ENCODE measurements at regions not wholly inside any gene's neighbourhood (a gene's known extent, or its start where the extent isn't known, plus 50 kb on each side); places are given as distances from the start of the nearest gene placed in this dataset.
A peak's percentile ranks its signal among the peaks of the same experiment; 100 is the strongest.
"Not testable (repeated sequence)": the region's sequence is repeated elsewhere in the genome, so short reads cannot be mapped to it uniquely, and the experiment has no call there.

GRCh38 chr11:87764075-87764474 lies 411.2 kb downstream of the RAB38 start:
- DNase-seq; H3K27me3 Mint-ChIP-seq; H3K9me3 Mint-ChIP-seq; H3K4me3 Mint-ChIP-seq; POLR2A ChIA-PET; H3K27ac Mint-ChIP-seq; H3K36me3 Mint-ChIP-seq (ENCODE audit: low read depth); H3K4me1 Mint-ChIP-seq; CTCF ChIA-PET: not testable (repeated sequence)

- ChIA-PET CTCF (no interaction called here), POLR2A (no interaction called here)
- H3K4me3 Mint-ChIP-seq: no peak overlapping the region
- no peaks in the 10 kb centered on the region for H3K36me3 Mint-ChIP-seq (ENCODE audit: low read depth)
- no peaks in the 10 kb centered on the region for H3K4me1 Mint-ChIP-seq
- no peak overlapping the region for H3K27ac Mint-ChIP-seq
- DNase-seq: no peak
- no peaks in the 10 kb centered on the region for H3K9me3 Mint-ChIP-seq
- no peaks in the 10 kb centered on the region for H3K27me3 Mint-ChIP-seq
Measured at GRCh38 chr11:87754685-87755084, 420.6 kb downstream of the RAB38 start.

- Mint-ChIP-seq H3K36me3 (ENCODE audit: low read depth) (no peaks in the 10 kb centered on the region), H3K27me3 (no peaks in the 10 kb centered on the region), H3K4me1 (no peaks in the 10 kb centered on the region), H3K4me3 (no peak overlapping the region), H3K9me3 (no peaks in the 10 kb centered on the region), H3K27ac (no peak overlapping the region)
- DNase-seq: no peak
- ChIA-PET CTCF (no interaction called here), POLR2A (no interaction called here)
Measured at GRCh38 chr11:87753143-87753542, 422.1 kb downstream of the RAB38 start.

GRCh38 chr11:87743007-87743406 lies 432.2 kb downstream of the RAB38 start:
- POLR2A ChIA-PET: no interaction called here
- no peak overlapping the region for H3K4me3 Mint-ChIP-seq
- H3K9me3 Mint-ChIP-seq: no peaks in the 10 kb centered on the region
- H3K27me3 Mint-ChIP-seq: no peaks in the 10 kb centered on the region
- H3K36me3 Mint-ChIP-seq (ENCODE audit: low read depth): no peaks in the 10 kb centered on the region
- DNase-seq: no peak
- no peaks in the 10 kb centered on the region for H3K4me1 Mint-ChIP-seq
- CTCF ChIA-PET: no interaction called here
- H3K27ac Mint-ChIP-seq: no peak overlapping the region

- Mint-ChIP-seq H3K4me3 (no peak overlapping the region), H3K36me3 (ENCODE audit: low read depth) (no peaks in the 10 kb centered on the region), H3K27ac (no peak overlapping the region), H3K9me3 (no peaks in the 10 kb centered on the region), H3K27me3 (no peaks in the 10 kb centered on the region), H3K4me1 (no peaks in the 10 kb centered on the region)
- POLR2A ChIA-PET: no interaction called here
- no peak for DNase-seq
- CTCF ChIA-PET: no interaction called here
Measured at GRCh38 chr11:87740968-87741367, 434.3 kb downstream of the RAB38 start.

- DNase-seq: no peak
- CTCF ChIA-PET: no interaction called here
- Mint-ChIP-seq H3K4me3 (no peak overlapping the region), H3K36me3 (ENCODE audit: low read depth) (no peaks in the 10 kb centered on the region), H3K27me3 (no peaks in the 10 kb centered on the region), H3K27ac (no peak overlapping the region), H3K9me3 (no peaks in the 10 kb centered on the region), H3K4me1 (no peaks in the 10 kb centered on the region)
- POLR2A ChIA-PET: no interaction called here
Measured at GRCh38 chr11:87740451-87740850, 434.8 kb downstream of the RAB38 start.

- Mint-ChIP-seq H3K27ac (no peak overlapping the region), H3K4me3 (no peak overlapping the region), H3K27me3 (no peaks in the 10 kb centered on the region), H3K9me3 (no peaks in the 10 kb centered on the region), H3K4me1 (no peaks in the 10 kb centered on the region), H3K36me3 (ENCODE audit: low read depth) (no peaks in the 10 kb centered on the region)
- no peak for DNase-seq
- ChIA-PET CTCF (no interaction called here), POLR2A (no interaction called here)
Measured at GRCh38 chr11:87739766-87740165, 435.5 kb downstream of the RAB38 start.

GRCh38 chr11:87739261-87739660 lies 436.0 kb downstream of the RAB38 start:
- Mint-ChIP-seq H3K27me3 (no peaks in the 10 kb centered on the region), H3K4me3 (no peak overlapping the region), H3K4me1 (no peaks in the 10 kb centered on the region), H3K9me3 (no peaks in the 10 kb centered on the region), H3K27ac (no peak overlapping the region), H3K36me3 (ENCODE audit: low read depth) (no peaks in the 10 kb centered on the region)
- no peak for DNase-seq
- POLR2A ChIA-PET: no interaction called here
- CTCF ChIA-PET: no interaction called here

GRCh38 chr11:87736928-87737327 lies 438.3 kb downstream of the RAB38 start:
- H3K27ac Mint-ChIP-seq: no peak overlapping the region
- H3K4me3 Mint-ChIP-seq: no peak overlapping the region
- no peaks in the 10 kb centered on the region for H3K9me3 Mint-ChIP-seq
- ChIA-PET POLR2A (no interaction called here), CTCF (interaction anchor here (1.2 kb wide), 1 partner anchor 14 kb away, joined by 3 read pairs; no protein-coding TSS in a partner anchor)
- DNase-seq: no peak
- H3K36me3 Mint-ChIP-seq (ENCODE audit: low read depth): no peaks in the 10 kb centered on the region
- H3K27me3 Mint-ChIP-seq: no peaks in the 10 kb centered on the region
- H3K4me1 Mint-ChIP-seq: no peaks in the 10 kb centered on the region

GRCh38 chr11:87726506-87726905 lies 448.7 kb downstream of the RAB38 start:
- Mint-ChIP-seq H3K9me3 (no peaks in the 10 kb centered on the region), H3K4me3 (no peak overlapping the region), H3K36me3 (ENCODE audit: low read depth) (no peaks in the 10 kb centered on the region), H3K27me3 (no peaks in the 10 kb centered on the region), H3K27ac (no peak overlapping the region), H3K4me1 (no peaks in the 10 kb centered on the region)
- ChIA-PET CTCF (no interaction called here), POLR2A (no interaction called here)
- no peak for DNase-seq

GRCh38 chr11:87724358-87724757 lies 450.9 kb downstream of the RAB38 start:
- ChIA-PET POLR2A (no interaction called here), CTCF (interaction anchor here (1.6 to 1.8 kb wide), 2 partner anchors 10 to 828 kb away, joined by 4 to 5 read pairs; no protein-coding TSS in a partner anchor)
- Mint-ChIP-seq H3K4me3 (no peak overlapping the region), H3K27ac (no peak overlapping the region), H3K27me3 (no peaks in the 10 kb centered on the region), H3K36me3 (ENCODE audit: low read depth) (no peaks in the 10 kb centered on the region), H3K4me1 (no peaks in the 10 kb centered on the region), H3K9me3 (no peaks in the 10 kb centered on the region)
- no peak for DNase-seq

- POLR2A ChIA-PET: no interaction called here
- no peaks in the 10 kb centered on the region for H3K9me3 Mint-ChIP-seq
- no peaks in the 10 kb centered on the region for H3K36me3 Mint-ChIP-seq (ENCODE audit: low read depth)
- H3K27ac Mint-ChIP-seq: no peak overlapping the region
- no peak overlapping the region for H3K4me3 Mint-ChIP-seq
- CTCF ChIA-PET: interaction anchor here (0.6 to 1.6 kb wide), 5 partner anchors 8 to 829 kb away, joined by 3 to 5 read pairs (median 3); no protein-coding TSS in a partner anchor
- H3K4me1 Mint-ChIP-seq: no peaks in the 10 kb centered on the region
- no peaks in the 10 kb centered on the region for H3K27me3 Mint-ChIP-seq
- DNase-seq: peak; percentile 18
Measured at GRCh38 chr11:87722756-87723565, 452.3 kb downstream of the RAB38 start.

- Mint-ChIP-seq H3K27ac (no peak overlapping the region), H3K9me3 (no peaks in the 10 kb centered on the region), H3K4me1 (no peaks in the 10 kb centered on the region), H3K36me3 (ENCODE audit: low read depth) (no peaks in the 10 kb centered on the region), H3K4me3 (no peak overlapping the region), H3K27me3 (no peaks in the 10 kb centered on the region)
- CTCF ChIA-PET: interaction anchor here (0.5 kb wide), 1 partner anchor 805 kb away, joined by 5 read pairs; no protein-coding TSS in a partner anchor
- DNase-seq: no peak
- POLR2A ChIA-PET: no interaction called here
Measured at GRCh38 chr11:87719326-87720073, 455.7 kb downstream of the RAB38 start.

- Mint-ChIP-seq H3K4me1 (no peaks in the 10 kb centered on the region), H3K27ac (no peak overlapping the region), H3K9me3 (no peaks in the 10 kb centered on the region), H3K27me3 (no peaks in the 10 kb centered on the region), H3K4me3 (no peak overlapping the region), H3K36me3 (ENCODE audit: low read depth) (no peaks in the 10 kb centered on the region)
- DNase-seq: no peak
- CTCF ChIA-PET: no interaction called here
- POLR2A ChIA-PET: no interaction called here
Measured at GRCh38 chr11:87712802-87713202, 462.4 kb downstream of the RAB38 start.
